GM21390 (cell line): ENCODE measurements at regions not wholly inside any gene's neighbourhood (a gene's known extent, or its start where the extent isn't known, plus 50 kb on each side); places are given as distances from the start of the nearest gene placed in this dataset.
"Not testable (repeated sequence)": the region's sequence is repeated elsewhere in the genome, so short reads cannot be mapped to it uniquely, and the experiment has no call there.

Experiments
- ATAC-seq: cut with Tn5 transposase; IDR thresholded peaks from one replicate; pipeline ENCODE4 v1.9.1; 2021; ENCODE audit not compliant: unreplicated experiment

- ATAC-seq = no peak
Measured at GRCh38 chr6:115131709-115132490, 789.1 kb upstream of the HS3ST5 start.

GRCh38 chr6:115121513-115121912, 778.7 kb upstream of the HS3ST5 start:
- ATAC-seq = not testable (repeated sequence)

DNA sequence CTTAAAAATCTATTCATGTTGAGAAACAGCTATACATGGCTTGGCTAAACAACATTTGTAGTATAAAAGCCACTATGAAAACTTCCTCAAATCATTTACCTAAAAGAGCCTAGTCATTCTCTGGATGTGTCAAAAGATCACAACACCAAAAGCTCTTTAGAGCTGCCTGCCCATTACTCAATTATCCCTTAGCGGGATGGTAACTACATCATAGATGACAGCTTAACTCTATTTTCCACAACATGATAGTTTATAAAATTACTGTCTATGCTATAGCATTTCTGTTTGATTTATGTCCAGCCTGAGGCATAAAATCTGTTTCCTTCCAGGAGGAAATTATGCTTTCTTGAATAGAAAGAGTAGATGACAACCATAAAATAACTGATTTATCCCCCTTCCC, 777.6 kb upstream of the HS3ST5 start:
- ATAC-seq = no peak

DNA sequence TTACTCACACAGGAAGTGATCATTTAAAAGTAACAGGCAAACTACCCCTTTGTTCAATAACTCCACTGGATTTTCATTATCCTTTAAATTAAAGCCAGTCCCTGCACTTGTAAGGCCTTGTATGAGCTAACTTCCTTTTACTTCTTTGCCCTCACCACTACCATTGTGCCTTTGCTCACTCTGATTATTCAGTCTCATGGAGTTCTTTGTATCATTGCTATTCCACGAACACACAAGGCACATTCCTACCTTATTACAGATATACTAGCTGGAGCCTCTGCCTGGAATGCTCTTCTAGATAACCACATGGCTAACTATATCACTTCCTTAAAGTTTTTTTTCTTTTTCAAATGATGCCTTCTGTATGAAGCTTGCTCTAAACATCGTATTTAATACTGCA, 748.6 kb upstream of the HS3ST5 start:
- ATAC-seq = no peak

- no peak for ATAC-seq
Measured at GRCh38 chr6:115078555-115078954, 735.7 kb upstream of the HS3ST5 start.

DNA sequence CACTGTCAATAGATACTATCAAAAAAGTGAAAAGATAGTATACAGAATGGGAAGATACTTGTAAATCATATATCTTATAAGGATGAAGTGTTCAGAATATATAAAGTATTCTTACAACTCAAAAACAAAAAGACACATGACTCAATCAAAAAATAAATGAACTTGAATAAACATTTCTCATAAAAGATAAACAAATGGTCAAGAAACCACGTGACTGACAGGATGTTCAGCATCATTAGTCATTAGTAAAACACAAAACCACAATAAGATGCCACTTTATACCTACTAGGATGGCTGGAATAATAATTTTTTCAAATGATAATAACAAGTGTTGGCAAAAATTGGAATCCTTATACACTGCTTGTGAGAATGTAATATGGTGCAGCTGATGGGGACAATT, 729.1 kb upstream of the HS3ST5 start:
- ATAC-seq = no peak

- no peak for ATAC-seq
Measured at GRCh38 chr6:115067690-115068447, 725.0 kb upstream of the HS3ST5 start.

- ATAC-seq = no peak
Measured at GRCh38 chr6:115064680-115065079, 721.9 kb upstream of the HS3ST5 start.

DNA sequence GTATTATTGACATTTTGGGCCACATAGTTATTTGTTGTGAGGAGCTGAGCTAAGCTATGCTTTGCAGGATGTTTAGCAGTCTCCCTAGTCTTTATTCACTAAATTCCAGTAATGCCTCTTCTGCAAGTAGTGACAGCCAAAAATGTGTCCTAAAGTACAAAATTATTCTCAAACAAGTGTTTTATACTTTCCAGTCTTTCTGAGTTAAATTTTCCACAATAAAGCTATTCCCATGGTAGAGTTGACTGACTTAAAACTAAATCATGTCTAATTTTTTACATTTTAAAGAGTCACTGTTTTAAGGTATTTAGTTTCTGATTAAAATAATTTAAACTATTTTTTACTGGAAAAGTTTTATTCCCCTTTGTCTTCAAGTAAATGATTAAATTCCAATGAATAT, 717.8 kb upstream of the HS3ST5 start:
- no peak for ATAC-seq

DNA sequence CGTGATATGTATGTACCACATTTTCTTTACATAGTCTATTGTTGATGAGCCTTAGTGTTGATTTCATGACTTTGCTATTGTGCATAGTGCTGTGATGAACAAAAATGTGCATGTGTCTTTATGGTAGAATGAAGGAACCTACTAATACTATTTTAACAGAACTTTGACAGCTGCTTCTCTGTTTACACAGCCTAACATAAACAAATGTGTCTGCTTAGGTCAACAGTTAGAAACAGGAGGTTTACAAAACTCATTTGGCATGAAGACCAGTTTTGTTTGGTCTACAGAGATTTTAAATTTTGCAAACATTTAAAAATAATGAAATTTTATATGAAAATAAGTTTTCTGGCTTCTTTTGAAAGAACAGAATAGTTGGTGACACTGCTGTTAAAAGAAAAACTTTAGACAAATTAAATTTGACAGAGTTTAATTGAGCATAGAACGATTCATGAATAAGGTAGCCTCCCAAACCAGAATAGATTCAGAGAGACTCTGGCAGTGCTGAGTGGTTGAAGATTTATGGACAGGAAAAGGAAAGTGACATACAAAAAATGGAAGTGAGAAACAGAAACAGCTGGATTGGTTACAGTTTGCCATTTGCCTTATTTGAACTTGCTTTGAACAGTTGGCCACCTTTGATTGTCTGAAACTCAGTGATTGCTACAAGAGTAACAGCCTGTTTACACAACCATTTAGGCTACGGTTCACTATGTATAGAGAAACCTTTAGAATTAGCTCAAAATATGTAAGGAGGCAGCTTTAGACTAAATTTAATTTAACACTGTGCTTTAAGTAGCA, 715.8 kb upstream of the HS3ST5 start:
- ATAC-seq = peak; percentile 75

- no peak for ATAC-seq
Measured at GRCh38 chr6:115055579-115055978, 712.8 kb upstream of the HS3ST5 start.

GRCh38 chr6:115054242-115054641, 711.4 kb upstream of the HS3ST5 start:
- ATAC-seq = not testable (repeated sequence)

GRCh38 chr6:115053169-115053860, 710.5 kb upstream of the HS3ST5 start:
- no peak for ATAC-seq

- no peak for ATAC-seq
Measured at GRCh38 chr6:115016593-115016992, 673.8 kb upstream of the HS3ST5 start.

- no peak for ATAC-seq
Measured at GRCh38 chr6:115004982-115005381, 662.2 kb upstream of the HS3ST5 start.

DNA sequence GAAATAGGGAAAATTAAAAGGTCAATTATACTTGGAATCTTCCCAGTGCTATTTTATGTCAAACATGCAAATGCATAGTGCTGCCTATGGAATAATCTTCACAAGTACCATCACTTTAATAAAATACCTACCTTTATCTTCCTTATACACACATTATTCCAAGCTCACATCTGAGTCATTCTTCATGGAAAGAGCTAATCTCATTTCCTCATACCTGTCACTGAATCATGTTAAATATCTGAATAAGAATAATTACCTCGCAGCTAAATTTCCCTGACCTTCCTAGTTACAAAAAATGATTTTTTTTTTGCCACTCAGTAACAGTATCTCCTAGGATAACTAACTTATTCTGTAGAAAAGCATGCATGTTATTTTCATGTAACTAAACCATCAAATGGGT, 661.4 kb upstream of the HS3ST5 start:
- no peak for ATAC-seq

DNA sequence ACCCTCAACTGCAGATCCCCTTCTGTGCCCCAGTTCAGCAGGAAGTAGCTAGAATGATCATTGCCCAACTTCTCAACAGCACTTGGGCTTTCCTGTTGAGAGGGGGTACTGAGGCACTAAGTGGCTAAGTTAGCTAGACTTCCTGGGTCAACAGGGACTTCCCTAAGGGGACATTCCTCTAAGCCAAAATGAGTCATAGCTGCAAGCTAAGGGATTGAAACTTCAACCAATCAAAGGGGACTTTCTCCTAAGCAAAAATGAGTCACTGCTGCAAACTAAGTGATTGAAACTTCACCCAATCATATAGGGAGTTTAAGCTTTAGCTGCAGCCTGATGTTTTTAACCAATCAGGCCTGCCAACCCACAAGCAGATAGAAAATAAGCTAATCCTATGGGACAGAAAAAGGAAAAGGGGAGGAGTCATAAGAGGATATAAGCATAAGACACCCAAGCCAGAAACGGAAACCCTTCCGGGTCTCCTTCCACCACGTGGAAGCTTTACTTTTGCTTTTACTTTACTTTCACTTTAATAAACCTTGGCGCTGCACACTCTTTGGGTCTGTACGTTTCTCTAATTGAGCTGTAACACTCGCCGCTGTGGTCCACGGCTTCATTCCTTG, 659.0 kb upstream of the HS3ST5 start:
- no peak for ATAC-seq

- no peak for ATAC-seq
Measured at GRCh38 chr6:115000736-115001135, 657.9 kb upstream of the HS3ST5 start.

DNA sequence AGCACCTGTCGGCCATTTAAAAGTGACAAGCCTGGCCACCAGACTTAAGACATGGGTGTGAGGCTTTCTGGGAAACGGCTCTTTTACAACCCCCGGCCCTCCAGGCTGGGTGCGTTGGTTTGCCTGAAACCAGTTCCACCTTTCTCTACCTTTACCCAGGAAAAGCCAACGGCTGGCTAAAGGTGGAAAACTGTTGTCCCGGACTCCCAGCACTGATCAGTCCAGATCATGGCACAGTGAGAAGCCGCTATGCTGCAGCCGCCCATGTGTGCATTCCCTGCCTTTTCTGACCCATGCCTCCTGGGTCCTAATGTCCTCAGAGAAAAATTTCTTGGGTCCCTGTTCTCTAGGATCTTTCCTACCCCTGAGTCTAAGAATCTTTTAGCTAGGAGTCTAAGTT, 655.7 kb upstream of the HS3ST5 start:
- ATAC-seq = no peak

DNA sequence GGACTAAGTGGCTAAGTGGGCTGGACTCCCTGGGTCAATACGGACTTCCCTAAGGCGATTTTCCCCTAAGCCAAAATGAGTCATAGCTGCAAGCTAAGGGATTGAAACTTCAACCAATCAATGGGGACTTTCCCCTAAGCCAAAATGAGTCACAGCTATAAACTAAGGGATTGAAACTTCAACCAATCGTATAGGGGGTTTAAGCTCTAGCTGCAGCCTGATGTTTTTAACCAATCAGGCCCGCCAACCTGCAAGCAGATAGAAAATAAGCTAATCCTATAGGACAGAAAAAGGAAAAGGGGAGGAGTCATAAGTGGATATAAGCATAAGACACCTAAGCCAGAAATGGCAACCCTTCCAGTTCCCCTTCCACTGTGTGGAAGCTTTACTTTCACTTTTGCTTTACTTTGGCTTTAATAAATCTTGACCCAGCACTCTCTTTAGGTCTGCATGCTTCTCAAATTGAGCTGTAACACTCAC, 655.0 kb upstream of the HS3ST5 start:
- ATAC-seq = peak; percentile 64
